GM12891 (cell line): ENCODE measurements at regions not wholly inside any gene's neighbourhood (a gene's known extent, or its start where the extent isn't known, plus 50 kb on each side); places are given as distances from the start of the nearest gene placed in this dataset.

Source experiments
- DNase-seq: peaks from one replicate; pipeline ENCODE4 v3.0.0; 2011; ENCODE audit warnings: low spot score; ENCODE audit not compliant: insufficient read length
- FAIRE-seq: peaks from 2 replicates; lab custom pipeline; 2011; peaks lifted over from hg19 to GRCh38; lab: Jason Lieb, UNC
- PAX5 ChIP-seq: IDR thresholded peaks from 2 replicates; pipeline ENCODE4 v1.6.1; 2011; ENCODE audit warnings: low read length, moderate library complexity, mild to moderate bottlenecking; ENCODE audit not compliant: insufficient read depth, severe bottlenecking
- POLR2A ChIP-seq: IDR thresholded peaks from 2 replicates; pipeline ENCODE4 v1.6.1; 2011; ENCODE audit warnings: low read depth, low read length, control low read depth
- POLR2AphosphoS5 ChIP-seq: IDR thresholded peaks from 2 replicates; pipeline ENCODE4 v1.6.1; 2011; ENCODE audit warnings: low read depth, low read length, control low read depth
- POU2F2 ChIP-seq: IDR thresholded peaks from 2 replicates; pipeline ENCODE4 v1.6.1; 2011; ENCODE audit warnings: low read depth, mild to moderate bottlenecking, control low read depth, low read length, moderate library complexity
- SPI1 ChIP-seq: IDR thresholded peaks from 2 replicates; pipeline ENCODE4 v1.6.1; 2011; ENCODE audit warnings: low read depth, low read length, control low read depth
- TAF1 ChIP-seq: IDR thresholded peaks from 2 replicates; pipeline ENCODE4 v1.6.1; 2011; ENCODE audit warnings: low read depth, low read length, control low read depth

- TF ChIP-seq POLR2AphosphoS5: no peak
- no peak for TF ChIP-seq POU2F2
- FAIRE-seq: no peak
- no peak for DNase-seq
These were observed 1129.1 kb upstream of the ZEB2 start for GRCh38 chr2:145649061-145649460.

- peak; percentile 33; the same call in 1 of the 2 replicates for TF ChIP-seq SPI1
- TF ChIP-seq PAX5: no peak
- FAIRE-seq (peak; percentile 78), DNase-seq (peak; percentile 0)
These were observed 1124.9 kb upstream of the ZEB2 start for GRCh38 chr2:145644820-145645302.

GRCh38 chr2:145638675-145639074, 1118.8 kb upstream of the ZEB2 start:
- no peak for FAIRE-seq
- no peak for DNase-seq
- TF ChIP-seq TAF1 (no peak), PAX5 (no peak), POLR2AphosphoS5 (no peak), SPI1 (no peak)

GRCh38 chr2:145635706-145636427, 1115.9 kb upstream of the ZEB2 start:
- no peak for TF ChIP-seq POU2F2
- FAIRE-seq (no peak), DNase-seq (no peak)

- no peak for TF ChIP-seq TAF1
- TF ChIP-seq PAX5: no peak
- no peak for TF ChIP-seq SPI1
- no peak for TF ChIP-seq POLR2AphosphoS5
- no peak for TF ChIP-seq POLR2A
- no peak for TF ChIP-seq POU2F2
- DNase-seq: no peak
- FAIRE-seq: no peak
These were observed 1111.6 kb upstream of the ZEB2 start for GRCh38 chr2:145631561-145631960.

- DNase-seq: no peak
- no peak for TF ChIP-seq POU2F2
- TF ChIP-seq POLR2A: no peak
- TF ChIP-seq POLR2AphosphoS5: no peak
- no peak for TF ChIP-seq PAX5
- TF ChIP-seq TAF1: no peak
- no peak for TF ChIP-seq SPI1
- no peak for FAIRE-seq
These were observed 1106.4 kb upstream of the ZEB2 start for GRCh38 chr2:145626301-145626700.

- DNase-seq (no peak), FAIRE-seq (no peak)
- TF ChIP-seq SPI1 (no peak), TAF1 (no peak), POLR2AphosphoS5 (no peak), POU2F2 (no peak), POLR2A (no peak), PAX5 (no peak)
These were observed 1105.2 kb upstream of the ZEB2 start for GRCh38 chr2:145625111-145625510.

GRCh38 chr2:145623136-145623535, 1103.2 kb upstream of the ZEB2 start:
- TF ChIP-seq SPI1 (no peak), POU2F2 (no peak), POLR2AphosphoS5 (no peak), TAF1 (no peak), PAX5 (no peak), POLR2A (no peak)
- FAIRE-seq (no peak), DNase-seq (no peak)

GRCh38 chr2:145622285-145622684, 1102.4 kb upstream of the ZEB2 start:
- DNase-seq (no peak), FAIRE-seq (no peak)
- no peak for TF ChIP-seq TAF1
- no peak for TF ChIP-seq POU2F2
- no peak for TF ChIP-seq POLR2AphosphoS5
- TF ChIP-seq POLR2A: no peak
- no peak for TF ChIP-seq SPI1
- TF ChIP-seq PAX5: no peak

- no peak for TF ChIP-seq SPI1
- no peak for TF ChIP-seq PAX5
- TF ChIP-seq POLR2A: no peak
- TF ChIP-seq POLR2AphosphoS5: no peak
- TF ChIP-seq TAF1: no peak
- no peak for TF ChIP-seq POU2F2
- DNase-seq (no peak), FAIRE-seq (no peak)
These were observed 1098.0 kb upstream of the ZEB2 start for GRCh38 chr2:145617906-145618305.
